Femur (tissue), 1 donor: ENCODE measurements at regions not wholly inside any gene's neighbourhood (a gene's known extent, or its start where the extent isn't known, plus 50 kb on each side); places are given as distances from the start of the nearest gene placed in this dataset.
"Not testable (repeated sequence)": the region's sequence is repeated elsewhere in the genome, so short reads cannot be mapped to it uniquely, and the experiment has no call there.

Experiments
- DNase-seq: peaks from one replicate; pipeline ENCODE4 v3.0.0-alpha.2; 2017

- no peak for DNase-seq
Observed at GRCh38 chr14:66228267-66228970, 257.8 kb upstream of the CCDC196 start.

DNA sequence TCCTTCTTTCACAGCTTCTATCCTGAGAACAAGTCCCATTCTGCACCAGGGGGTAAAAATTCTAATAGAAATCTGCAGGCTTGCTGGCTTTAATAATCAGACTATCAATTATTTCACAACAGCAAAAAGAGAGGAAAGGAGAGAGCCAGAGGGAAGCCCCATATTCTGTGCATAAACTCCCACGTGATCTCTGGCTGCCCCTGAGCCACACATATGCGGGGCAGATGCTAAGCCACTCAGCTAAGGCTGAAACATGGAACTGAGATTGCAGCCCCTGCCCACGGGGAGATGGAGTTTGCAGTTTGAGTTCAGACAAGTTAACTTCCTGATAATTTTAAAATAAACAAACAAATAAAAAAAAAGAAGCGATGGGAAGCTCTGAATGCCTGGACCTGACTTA, 254.4 kb upstream of the CCDC196 start:
- DNase-seq: no peak

DNA sequence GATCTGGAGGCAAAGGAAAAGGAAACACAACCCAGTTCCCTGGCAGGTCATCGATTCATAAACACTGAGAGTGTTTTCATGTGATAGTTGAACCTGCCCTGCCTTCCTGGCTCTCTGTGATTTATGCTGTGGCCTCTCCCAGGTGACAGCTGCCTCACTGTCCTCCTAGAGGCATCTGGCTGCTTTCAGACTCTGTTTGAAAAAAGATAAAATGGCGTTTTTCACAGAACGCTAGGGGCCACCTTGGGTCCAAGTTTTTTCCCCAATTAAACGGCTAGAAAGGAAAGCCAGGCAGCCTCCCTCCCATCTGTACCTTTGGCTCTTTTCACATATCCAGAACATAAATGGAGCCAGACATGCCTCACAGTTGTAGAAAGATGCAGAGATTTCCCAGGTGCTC, 252.6 kb upstream of the CCDC196 start:
- no peak for DNase-seq

DNA sequence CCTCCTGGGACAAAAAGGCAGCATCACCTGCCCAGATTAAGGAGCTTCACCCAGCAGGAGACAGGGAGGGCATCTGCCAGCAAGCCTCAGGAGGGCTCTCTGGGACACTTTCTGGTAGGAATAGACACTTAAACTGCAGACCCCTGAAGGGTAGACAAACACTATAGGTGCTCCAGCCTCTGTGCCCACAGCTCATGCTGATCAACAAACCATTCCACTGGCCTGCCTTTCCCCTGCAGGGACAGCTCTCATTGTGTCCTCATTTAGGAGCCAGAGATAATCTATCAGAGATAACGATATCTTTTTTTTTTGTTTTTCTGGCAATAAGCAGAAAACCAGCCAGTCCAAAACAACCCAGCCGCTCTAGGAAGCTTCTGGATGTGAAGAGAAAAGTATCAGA, 251.8 kb upstream of the CCDC196 start:
- DNase-seq: no peak

DNA sequence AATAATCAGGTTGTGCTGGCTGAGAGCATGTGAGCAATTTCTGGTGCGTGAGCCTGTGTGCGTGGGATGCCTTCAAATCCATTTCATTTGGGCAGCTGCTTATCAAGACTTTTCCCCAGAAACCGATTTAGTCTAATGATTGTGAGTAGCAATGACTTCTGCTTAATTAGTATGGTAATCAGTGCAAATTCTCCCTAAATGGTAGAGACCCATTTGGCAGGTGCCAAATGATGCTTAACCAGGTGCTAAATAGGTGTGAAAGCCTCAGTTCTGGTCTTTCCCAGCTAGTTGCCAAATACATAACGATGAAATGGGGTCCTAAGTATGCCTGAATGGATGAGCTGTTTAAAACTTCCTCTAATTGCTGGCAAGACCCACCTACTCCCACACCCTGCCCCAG, 248.4 kb upstream of the CCDC196 start:
- DNase-seq: no peak

DNA sequence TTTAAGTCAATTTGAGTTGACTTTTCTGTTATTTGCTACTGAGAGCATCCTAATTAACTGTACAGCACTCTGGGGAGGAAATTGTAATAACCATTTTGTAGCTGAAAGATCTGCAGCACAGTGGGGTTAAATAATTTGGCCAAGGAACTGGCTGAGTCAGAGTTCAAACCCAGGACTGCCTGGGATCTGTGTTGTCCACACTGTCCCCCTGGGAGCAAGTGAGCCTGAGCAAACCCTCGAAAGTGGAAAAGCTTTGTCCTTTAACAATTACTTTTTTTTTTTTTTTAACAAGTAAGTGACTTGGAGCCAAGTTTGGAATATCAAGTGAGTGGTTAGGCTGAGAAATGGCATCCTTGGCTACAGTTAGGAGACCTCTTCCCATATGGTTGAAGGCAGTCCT, 247.2 kb upstream of the CCDC196 start:
- no peak for DNase-seq

DNA sequence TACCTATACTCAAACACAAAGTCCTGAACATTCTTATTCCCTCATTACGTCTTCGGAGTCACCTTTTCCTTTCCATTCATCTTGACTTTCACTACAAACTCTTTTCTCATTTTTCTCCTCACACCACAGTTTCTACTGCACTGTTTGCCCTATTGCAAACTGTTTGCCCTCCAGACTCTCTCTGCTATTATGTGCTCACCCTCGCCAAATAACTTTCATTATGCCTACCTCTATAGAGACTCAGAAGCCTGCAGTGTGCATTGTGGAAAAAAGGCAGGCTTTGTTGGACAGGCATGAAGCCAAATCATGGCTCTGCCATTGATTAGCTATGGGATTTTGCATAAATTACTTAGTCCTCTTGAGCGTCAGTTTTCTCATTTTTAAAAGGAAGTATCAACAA, 246.6 kb upstream of the CCDC196 start:
- no peak for DNase-seq

DNA sequence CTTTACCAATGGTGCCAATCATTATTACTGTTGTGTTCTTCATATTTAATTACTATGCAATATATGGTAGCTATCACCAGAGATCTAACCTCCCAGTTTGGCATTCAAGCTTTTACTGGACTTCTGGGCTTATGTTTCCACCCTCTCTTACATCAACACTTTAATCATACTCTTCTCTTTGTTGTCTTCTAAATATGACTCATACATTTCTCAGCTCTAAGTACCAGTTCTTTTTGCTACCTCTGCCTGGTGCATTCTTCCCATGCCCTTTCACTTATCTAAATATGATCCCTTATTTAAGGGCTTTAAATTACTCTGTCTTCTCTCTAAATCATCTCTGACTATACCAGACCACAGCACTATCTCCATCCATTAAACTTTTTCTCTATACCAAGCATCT, 246.1 kb upstream of the CCDC196 start:
- no peak for DNase-seq

- no peak for DNase-seq
Observed at GRCh38 chr14:66242001-66242400, 244.2 kb upstream of the CCDC196 start.

DNA sequence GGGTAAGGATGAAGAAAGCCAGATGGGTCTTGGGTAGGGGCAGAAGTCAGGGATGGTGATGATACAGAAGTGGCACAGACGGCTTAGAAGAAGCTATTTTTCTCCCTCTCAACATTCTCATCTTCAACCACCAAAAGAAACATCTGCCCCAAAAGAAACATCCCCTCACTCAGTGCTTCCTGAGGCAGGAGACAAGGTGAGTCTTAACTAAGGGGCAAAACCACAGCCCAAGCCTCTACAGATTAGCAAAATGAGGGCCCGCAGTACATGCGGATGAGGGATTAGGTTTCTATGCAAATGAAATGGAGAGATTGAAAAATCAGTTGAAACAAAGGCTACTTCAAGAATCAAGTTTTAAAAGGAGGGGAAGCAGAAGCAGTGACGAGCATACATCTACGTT, 241.3 kb upstream of the CCDC196 start:
- no peak for DNase-seq

GRCh38 chr14:66247662-66248193, 238.4 kb upstream of the CCDC196 start:
- DNase-seq: no peak

- DNase-seq: no peak
Observed at GRCh38 chr14:66248256-66248655, 237.9 kb upstream of the CCDC196 start.

DNA sequence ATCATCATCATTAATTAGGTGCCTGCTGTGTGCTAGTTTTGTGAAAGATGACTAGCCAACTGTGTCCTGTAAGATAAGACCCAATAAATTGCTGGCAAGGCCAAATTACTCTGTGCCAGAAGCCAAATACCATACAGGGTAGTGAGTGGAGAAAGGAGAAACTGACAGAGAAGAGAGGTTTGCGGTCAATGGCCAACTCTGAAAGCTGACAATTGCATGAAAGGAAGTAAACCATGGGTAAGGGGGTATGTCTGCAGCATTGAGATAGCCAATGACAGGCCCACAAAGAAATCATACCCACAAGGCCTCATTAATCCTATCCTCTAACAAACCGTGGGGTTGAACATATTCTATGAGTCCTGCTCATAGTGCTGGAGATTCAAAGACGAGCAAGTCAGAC, 236.6 kb upstream of the CCDC196 start:
- no peak for DNase-seq

GRCh38 chr14:66254038-66254437, 232.1 kb upstream of the CCDC196 start:
- DNase-seq: no peak

- DNase-seq: no peak
Observed at GRCh38 chr14:66268802-66269334, 217.3 kb upstream of the CCDC196 start.

- DNase-seq: no peak
Observed at GRCh38 chr14:66272221-66272620, 213.9 kb upstream of the CCDC196 start.

- no peak for DNase-seq
Observed at GRCh38 chr14:66273261-66273832, 212.8 kb upstream of the CCDC196 start.

GRCh38 chr14:66278418-66278817, 207.8 kb upstream of the CCDC196 start:
- DNase-seq: not testable (repeated sequence)

DNA sequence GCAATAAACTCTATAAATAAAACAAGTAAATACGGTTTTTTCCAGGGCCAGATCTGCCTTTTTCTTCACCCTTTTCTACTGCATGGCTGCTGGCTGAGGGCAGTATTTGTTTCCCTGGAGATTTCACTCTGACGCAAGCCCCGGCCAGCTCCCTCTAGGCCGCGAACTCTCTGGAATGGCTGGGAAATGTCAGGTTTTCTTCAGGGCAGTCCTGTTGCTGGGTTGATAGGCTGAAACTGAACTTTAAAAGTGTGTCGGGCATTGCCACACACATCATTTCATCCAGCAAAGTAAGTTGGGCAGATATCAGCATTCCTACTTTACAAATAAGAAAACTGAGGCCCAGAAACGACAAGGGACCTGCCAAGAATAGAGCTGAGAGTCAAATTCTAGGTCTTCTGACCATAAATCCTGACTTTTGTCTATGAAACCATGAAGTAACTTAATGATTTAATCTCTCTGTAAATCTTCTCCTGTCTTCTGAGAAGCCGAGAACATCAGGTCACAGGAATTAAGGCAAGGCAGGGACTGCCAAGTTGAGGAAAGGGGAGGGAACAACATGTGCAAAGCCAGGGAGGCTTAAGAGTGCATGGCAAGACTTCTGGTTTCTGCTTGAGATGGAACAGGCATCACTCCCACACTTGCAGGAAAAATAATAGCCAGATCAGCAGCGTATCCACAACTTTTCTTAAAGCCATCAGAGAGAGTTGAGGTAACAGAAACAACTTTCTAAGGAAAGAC, 205.0 kb upstream of the CCDC196 start:
- DNase-seq: no peak

DNA sequence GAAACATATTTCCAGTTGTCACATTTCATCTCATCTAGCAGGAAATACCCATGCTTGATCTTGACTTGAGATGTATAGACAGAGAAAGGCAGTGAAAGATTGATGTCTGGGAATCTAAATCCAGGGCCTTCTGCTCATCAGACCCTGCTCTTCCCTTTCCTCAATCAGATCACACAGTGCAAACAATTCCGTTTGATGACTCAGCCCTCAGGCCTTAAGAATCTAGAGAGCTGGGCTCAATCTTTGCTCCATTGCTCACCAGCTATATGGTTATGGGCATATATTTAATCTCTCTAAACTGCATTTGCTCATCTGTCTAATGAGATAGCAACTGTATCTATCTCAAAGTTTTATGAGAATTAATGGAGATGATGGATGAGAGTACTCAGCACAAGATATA, 201.8 kb upstream of the CCDC196 start:
- no peak for DNase-seq

DNA sequence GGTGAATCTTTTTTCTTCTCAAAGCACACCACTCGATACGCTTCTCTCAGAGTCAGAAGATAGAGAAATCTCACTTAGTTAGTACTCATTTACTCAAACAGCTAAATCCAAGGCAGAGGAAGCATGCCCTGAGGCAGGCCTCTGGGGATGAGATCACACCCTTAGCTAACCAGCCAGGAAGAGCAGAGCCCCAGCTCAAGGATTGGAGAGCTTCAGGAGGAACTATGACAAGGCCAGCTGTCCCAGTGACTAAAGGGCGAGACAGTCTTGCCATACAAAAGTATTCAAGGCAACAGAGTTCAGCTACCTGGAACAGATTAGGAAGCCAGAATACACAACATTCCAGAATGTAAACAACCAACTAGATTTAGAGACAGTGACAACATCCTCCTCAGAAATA, 197.7 kb upstream of the CCDC196 start:
- DNase-seq: no peak

DNA sequence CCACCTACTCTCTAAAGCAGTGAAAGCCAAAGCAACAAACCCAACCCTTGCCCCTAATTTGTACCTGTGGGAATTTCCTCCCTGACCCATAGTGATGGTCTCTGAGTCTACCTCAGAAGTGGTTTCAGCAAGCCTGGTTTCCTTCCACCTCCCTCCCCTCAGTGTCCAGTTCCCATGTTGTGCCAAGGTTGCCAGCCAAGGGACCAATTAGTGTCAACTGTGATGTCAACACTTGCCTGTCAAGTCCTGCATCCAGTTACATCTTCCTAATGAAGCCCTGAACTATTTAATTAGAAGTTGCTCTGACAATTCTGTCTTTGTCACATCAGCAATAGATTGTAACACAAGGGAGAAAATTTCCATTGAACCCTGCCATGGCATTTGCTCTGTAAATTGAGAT, 194.4 kb upstream of the CCDC196 start:
- DNase-seq: no peak

DNA sequence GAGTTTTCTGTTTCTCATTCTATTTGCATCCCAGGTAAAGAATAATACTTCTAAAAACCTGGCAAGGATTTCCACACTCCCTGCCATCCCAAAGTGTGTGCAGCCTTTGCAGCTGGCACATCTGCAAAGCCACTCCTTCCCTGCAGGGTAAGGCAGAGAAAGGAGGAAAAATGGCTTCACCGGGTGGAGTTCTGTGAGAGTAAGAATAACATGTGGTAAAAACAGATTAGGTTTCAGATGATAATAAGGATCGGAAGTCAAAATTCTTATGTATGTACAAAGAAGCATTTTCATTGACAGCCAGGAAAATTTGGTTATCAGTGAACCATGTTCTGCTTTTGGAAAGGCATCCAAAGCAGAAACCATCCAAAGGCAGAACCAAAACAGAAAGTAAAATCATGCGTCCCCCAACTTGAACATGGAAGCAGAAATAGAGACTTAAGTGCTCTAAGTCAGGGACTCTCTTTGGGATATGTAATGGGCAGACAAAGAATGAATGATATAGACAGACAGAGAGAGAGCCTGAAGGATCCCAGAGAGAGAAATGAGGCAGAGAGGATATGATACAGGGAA, 192.6 kb upstream of the CCDC196 start:
- DNase-seq: no peak
